Urothelium cell line (cell line): ENCODE measurements at regions not wholly inside any gene's neighbourhood (a gene's known extent, or its start where the extent isn't known, plus 50 kb on each side); places are given as distances from the start of the nearest gene placed in this dataset.

ENCODE experiments used
- DNase-seq: peaks from one replicate; pipeline ENCODE4 v3.0.0; 2011; ENCODE audit warnings: low spot score, mixed read lengths
- FAIRE-seq: peaks from 2 replicates; lab custom pipeline; 2011; peaks lifted over from hg19 to GRCh38; lab: Jason Lieb, UNC

DNA sequence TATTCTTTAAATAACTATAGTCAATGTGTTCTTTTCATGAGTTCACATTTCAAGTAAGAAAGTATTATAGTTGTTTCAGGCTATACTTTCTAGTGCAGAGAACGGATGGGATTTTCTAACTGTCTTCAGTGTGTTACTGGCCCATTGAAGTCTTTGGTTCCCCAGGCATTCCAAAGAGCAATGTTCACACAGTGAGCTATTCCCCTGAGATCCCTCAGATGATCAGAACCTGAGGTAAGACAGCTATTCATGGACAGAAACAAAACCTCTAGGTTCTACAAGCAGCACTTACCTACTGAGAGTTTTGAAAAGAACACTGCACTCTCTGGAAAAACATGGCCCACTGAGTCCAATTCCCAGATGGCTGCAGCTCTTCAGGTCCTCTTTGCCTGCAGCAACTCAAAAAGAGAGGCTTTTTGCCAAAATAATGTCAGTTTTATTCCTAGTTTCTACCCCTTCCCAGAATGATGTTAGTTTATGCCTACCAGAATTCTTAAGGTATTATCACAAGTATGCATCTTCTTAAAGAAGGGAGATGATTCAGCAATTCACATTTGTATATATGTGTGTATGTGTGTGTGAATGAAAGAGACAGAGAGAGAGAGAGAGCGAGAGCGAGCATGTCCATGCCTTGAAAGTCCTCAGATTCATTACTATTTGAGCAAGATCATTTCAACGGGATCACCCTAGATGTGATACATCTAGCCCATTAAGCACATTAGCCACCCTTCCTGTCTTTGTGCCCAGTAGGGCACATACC is 146.1 kb downstream of the PDHA2 start:
- DNase-seq (no peak), FAIRE-seq (no peak)

DNA sequence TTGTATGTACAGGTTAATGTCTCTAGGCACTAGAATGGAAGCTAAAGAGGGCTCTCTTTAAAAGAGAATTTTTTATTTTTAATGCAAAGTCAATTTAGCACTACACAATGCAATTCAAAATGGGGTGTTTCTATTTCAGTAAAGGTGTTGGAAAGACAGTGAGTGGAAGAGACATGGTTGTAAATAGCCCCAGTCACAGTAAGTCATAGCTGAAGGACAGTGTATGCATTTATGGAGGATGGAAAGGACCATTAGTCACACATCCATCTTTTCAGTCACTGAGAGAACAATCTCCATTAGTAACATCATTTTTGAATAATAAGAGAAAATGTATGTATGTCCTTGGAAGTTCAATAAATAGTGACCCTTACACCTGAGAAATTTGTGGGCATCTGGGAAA is 148.0 kb downstream of the PDHA2 start:
- DNase-seq (no peak), FAIRE-seq (no peak)

DNA sequence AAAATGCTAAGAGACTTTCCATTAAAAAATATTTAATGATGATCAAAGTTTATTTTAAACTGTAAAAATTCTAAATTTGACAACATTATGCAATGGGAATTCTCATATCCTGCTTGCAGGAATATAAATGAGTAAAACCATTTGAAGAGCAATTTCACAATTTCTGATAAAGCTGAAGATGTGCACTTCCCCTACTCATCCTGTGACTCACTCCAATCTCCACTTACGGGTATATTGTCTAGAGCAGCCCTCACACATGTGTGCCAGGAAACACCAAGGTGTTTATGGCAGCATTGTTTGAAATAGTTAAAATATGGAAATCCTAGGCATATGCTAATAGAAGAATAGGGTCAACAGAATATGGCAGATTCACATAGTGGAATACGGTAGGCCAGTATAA is 158.4 kb downstream of the PDHA2 start:
- no peak for DNase-seq
- FAIRE-seq = no peak

DNA sequence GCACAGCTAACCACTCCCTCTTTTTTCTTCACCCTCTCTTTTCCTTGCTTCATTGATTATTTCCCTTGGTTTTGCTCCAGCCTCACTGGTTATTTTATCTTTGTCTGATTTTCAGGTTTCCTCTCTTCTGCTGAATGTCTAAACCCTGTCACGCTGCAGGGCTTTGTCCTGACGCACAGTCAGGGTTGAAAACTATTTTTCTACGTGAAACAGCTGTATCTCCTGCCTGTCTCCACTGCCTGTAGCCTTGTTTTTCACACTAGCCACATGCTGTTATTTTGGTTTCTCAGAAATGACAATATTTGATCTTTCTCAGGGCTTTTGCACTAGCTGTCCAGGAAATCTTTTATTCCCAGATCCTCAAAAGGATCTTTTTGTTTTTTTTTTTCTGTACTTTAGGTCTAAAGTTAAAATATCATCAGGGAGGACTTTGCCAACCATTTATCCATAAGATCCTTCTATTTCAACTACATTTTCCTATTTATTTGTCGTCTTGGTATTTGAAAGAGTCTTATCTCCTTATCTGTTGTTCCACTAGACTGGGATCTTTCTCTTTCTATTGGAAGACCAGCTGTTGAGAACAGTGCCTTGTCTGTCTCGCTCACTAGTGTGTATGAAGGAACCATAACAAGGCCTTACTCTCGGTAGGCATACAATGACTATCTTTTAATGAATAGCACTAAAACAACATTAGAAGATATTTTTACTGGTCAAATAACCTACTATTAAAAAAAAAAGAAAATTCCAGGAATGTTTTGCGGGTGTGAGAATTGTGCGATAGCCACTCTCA is 164.3 kb downstream of the PDHA2 start:
- FAIRE-seq = no peak
- no peak for DNase-seq

DNA sequence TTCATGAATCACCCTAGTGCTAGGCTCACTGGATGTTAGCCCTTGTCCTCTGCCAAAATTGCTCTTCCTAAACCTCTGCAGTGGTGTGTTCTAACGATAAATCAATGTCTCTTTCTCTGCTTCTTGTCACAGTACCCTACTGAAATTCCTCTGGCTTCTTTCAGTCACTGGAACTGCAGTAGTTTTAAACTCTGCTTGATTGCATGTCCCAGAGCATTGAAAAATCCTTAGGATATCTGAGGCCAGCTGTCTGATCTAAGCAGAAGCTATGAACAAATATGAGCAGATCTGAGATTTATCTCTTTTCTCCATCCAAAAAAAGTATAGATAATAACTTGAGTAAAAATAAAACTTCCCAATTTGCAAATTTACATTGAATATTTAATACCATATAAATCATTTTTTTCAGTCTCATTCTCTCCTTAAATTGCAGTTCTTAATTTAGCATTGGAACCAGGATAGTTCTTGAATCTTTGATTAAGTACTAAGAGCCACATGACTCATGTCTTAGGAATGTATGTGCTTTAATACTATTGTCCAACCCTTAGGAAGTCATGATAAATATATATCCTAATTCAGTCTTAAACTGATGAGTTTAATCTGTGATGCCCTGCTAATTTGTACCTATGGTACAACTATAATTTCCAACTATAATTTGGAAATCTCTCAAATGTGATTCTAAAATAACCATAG is 169.7 kb downstream of the PDHA2 start:
- FAIRE-seq = no peak
- DNase-seq = no peak

DNA sequence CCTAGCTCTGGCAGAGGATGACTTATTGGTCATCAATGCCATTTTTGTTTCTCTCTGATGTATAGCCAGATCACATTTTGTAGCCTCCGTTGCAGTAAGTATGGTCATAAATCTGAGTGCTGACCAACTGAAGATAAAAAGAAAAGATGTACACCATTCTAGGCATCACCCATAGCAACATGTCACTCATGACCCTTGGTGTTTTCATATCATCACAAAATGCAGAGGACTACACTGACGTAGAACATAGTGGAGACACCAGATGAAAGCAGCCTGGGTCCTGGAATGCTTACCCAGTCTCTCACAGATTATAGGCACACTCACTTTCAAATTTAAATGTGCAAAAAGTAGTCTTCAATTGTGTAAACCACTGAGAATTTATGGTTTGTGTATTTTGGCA is 172.8 kb downstream of the PDHA2 start:
- DNase-seq = no peak
- FAIRE-seq = no peak

DNA sequence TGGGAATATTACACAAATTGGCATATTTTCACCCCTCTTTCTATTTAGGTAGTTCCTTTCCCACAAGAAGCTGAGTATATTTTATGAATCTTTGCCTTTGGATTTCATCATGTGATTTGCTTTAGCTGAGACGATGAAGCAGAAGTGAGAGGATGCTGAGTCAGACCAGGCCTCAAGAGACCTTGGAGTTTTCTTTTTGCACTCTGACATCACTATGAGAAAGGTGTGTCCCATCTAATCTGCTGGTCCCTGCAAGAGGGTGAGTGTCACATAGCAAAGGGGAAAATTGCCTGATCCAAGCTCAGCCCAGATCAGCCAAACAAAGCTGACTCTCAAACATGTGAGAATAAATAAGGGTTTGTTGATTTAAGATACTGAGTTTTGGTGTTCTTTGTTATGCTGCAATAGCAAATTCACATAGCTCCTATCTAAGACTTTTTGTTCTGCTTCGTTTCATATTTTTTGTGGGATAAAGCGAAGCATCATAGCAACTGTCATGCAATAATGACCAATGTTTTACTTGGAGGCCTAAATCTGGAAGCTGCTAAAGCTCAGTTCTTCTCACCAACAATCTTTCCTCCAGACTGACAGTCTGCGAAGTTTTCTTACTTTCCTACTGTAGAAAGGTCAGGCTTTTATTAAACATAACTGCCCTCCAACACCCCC is 176.9 kb downstream of the PDHA2 start:
- DNase-seq (peak; percentile 9), FAIRE-seq (no peak)

DNA sequence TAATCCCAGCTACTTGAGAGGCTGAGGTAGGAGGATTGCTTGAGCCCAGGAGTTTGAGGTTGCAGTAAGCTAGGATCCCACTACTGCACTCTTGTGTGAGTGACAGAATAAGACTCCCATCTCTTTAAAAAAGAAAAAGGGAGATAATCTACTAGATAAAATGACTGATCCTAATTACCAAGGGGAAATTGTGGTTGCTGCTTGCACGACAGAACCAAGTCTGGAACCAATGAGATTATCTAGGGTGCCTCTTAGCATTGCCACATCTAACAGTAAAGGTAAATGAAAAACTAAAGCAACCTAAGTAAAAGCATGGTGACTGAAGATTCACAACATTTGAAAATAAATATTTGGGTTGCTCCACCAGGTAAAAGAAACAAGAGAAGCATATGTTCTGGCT is 185.1 kb downstream of the PDHA2 start:
- no peak for DNase-seq
- no peak for FAIRE-seq

DNA sequence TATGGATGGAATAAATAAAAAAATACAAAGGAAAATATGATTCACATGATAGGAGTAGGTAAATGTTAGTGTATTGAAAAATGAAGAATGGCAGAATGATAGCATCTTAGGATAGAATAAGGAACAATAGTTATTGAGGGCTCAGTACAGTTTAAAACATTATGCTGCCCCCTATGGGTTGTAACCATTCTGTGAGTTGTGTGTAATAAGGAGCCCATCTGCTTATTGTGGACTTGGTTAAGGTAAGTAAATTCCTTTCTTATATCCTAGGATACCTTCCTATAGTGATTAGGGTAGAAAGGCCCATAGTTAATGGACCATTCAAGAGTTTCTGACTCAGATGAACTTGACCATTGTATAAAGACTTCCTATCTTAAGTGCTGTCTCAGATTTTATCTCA is 195.8 kb downstream of the PDHA2 start:
- DNase-seq = no peak
- no peak for FAIRE-seq

DNA sequence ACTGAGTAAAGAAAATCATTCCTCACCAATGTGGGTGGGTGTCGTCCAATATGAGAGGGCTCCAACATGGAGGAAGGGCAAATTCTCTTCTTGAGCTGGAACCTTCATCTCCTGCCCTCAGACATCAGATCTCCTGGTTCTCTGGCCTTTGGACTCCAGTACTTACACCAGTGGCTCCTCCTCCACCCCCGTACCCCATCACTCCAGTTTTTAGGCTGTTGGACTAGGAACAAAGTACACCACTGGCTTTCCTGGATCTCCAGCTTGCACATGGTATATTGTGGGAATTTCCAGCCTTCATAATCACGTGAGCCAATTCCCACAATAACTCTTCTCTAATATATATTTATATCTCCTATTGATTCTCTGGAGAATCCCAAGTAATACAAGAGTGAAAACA is 196.9 kb downstream of the PDHA2 start:
- no peak for DNase-seq
- no peak for FAIRE-seq

DNA sequence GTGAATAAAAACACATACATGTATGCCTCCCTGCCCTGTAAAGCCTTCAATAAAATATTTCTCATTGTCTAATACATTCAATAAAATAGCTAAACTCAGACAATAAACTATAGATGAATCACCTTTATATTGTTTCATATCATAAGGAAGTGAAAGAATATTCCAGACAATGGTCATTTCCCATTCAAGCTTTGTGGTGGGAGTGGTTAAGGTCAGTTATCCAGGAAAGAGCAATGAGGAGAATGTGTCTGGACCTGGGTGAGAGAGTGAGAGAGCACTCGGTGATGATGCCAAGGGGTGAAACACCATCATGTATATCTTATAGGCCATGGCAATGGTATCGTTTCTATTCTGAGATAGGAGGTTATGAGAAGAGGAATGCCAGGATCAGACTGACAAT is 197.8 kb downstream of the PDHA2 start:
- no peak for FAIRE-seq
- no peak for DNase-seq

DNA sequence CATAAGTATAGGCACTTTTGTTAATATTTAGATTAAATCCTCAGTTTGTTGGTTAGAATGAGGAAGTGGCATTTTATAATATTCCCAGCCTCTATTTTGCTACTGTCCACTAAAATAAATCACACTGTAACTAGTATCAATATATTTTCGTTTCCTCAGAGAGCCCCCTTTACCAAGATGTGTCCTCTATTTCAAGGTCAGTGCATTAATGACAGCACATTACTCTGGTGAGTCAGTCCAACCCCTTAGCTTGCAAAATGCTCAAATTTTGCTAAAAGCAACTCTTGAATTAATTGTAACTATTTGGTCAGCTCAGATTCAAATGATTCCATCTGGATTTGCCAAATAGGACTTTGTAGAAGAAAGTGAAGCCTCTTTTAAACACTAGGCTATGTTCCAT is 199.3 kb downstream of the PDHA2 start:
- DNase-seq (no peak), FAIRE-seq (no peak)

DNA sequence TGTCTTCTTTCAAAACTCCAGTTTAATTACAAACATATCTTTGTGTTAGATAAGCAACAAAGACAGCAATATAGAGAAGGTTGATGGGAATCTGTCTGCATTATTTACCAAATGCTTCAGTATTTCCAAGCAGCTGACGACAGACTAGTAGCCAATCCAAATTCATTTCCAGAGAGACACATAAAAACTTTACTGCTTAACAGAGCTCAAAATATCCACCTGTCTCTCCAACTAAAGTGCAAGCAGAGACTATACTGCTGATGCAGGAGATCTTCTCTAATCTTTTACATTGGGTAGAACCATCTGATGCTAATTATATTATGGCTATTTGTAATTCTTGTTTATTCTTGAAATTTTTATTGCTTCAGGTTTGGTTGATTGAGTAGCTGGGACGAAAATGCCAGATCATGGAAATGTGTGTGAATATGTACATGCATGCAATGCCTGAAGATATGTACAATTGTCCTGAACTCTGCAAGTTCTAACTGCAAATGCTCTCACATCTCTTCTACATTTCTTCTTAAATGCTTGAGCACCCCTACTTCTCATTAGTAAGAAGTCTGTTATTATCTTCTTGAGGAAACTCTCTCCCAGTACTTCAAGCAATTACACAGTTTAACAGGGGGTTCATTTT is 200.0 kb downstream of the PDHA2 start:
- FAIRE-seq = no peak
- DNase-seq = no peak

DNA sequence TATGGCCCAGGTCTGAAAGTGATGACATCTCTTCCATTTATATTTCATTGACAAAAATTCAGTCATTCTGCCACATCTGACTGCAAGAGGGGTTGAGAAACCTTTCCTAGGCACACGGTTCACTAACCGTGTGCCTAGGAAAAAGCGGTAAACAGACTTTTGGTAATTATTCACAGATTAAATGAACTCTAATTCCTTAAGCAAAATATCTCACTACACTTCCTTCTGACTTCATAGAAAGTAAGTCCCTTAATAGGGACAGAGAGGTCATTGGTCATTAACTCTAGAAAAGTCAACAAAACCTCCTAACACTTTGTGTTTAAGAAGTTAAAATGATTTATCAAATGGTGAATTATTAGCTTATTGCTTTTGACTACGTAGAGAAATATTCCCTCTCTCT is 205.1 kb downstream of the PDHA2 start:
- DNase-seq = no peak
- FAIRE-seq = no peak

DNA sequence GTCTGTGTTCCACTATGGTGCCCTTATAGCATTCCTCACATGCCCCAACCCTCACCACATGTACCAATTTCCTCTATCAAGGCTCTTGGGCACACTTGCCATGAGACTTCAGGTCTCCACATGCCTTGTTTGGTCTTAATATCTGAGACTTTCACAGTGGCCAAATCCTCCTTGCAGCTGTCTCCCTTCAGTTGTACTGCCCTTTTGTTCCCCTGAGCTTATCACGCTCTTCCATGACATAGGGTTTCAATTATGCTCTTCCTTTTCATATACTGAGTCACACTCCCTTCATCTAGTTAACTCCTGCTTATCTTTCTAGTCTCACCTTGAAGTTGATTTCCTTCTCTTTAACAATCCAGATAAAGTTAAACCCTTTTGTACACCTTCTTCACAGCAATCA is 212.9 kb downstream of the PDHA2 start:
- FAIRE-seq = peak; percentile 27
- no peak for DNase-seq

DNA sequence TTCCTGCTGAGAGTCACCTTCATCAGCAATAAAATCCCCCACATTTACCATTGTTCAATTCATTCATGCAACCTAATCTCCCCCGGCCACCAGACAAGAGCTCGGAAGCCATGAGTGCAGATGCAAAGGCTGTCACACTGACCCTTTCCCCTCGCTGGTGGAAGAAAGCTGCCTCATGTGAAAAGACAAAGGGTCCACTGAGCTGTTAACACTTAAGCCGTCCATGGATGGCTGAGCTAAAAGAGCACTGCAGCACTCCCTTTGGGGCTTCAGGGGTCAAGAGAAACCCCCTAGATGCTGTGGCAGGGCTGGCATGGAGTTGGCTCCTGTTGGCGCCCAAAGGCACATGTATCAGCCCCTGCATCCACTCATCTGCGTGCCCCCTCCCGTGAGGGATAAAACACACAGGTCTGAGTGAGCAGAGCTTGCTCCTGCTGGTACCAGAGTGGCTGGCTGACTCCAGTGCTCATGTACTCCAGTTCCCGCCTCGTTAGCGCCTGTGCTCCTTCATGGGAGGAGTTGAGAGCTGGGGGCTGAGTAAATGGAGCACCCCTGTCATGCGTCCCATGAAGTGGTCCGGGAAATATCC is 216.5 kb downstream of the PDHA2 start:
- FAIRE-seq (no peak), DNase-seq (no peak)

DNA sequence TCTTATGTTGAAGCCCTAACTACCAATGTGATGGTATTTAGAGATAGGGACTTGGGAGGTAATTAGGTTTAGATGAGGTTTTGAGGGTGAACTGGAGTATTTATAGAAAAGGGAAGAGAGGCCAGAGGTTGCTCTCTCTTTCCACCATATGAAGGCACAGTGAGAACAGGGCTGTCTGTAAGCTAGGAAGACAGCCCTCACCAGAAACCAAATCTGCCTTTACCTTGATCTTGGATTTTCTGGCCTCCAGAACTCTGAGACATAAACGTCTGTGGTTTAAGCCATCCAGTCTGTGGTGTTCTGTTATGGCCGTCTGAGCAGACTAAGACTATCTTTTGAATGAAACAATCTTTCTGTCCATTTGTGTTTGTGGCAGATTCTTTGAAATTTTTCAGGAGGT is 223.7 kb downstream of the PDHA2 start:
- FAIRE-seq = no peak
- no peak for DNase-seq

DNA sequence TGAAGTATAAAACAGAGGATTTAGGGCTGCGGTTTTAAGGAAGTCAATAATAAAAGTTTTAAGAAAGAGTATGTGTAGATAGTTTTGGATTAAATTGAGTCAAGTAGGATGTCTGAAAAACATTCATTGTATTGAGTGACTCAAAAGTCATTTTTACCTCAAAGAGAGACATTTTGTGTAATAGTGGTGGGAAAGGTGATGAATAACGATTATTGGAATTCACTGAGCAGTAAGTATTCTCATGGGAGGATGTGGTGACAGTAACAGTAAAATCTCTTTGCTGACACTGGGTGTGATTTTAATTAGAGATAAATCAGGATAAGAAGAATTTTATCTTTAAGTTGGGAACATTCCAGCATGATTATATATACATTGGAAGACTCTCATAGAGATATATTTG is 233.6 kb downstream of the PDHA2 start:
- FAIRE-seq = no peak
- peak; percentile 10 for DNase-seq

DNA sequence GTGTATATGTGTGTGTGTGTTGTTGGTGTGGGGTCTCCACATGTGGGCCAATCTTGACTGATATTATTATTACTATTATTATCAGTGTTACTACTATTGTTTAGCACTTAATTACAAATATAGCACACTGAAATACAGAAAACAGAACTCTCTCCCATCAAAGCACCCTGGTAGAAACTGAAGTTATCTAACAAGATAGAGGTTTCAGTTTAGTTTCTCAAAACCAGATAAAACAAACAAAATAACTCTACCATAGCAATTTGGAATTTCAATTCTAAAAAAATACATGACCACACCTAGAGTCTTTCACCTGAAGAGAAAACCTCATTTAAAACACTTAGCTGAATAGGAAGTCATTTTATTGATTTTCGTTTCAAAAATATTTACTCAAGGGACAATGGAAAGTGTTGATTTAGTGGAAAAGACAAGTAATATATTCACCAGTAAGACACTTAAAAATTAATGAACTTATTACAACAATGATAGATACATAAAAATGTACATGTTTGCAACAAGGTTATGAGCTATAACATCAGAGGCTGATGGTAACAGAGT is 252.3 kb downstream of the PDHA2 start:
- FAIRE-seq (no peak), DNase-seq (no peak)

DNA sequence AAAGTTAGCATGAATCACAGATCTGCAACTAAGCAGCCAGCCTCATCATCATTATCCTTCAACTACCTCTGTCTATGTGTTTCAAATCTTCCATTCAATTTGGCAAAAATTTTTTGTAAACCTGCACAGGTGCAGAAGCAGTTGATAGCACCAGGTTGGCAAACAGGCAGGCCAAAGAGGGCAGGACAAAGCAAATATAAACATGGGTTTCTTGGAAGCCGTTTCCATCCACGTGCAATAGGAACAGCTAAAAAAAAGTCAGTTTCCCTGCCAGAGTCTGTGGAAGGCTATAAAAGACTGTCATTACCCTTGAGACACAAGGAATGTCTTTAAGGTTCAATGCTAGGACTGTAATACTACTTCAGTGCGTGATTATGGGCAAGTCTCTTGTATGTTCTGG is 253.2 kb downstream of the PDHA2 start:
- FAIRE-seq (no peak), DNase-seq (no peak)
